Cardiac fibroblast (primary cell): ENCODE measurements at regions not wholly inside any gene's neighbourhood (a gene's known extent, or its start where the extent isn't known, plus 50 kb on each side); places are given as distances from the start of the nearest gene placed in this dataset.

Source experiments
- DNase-seq, 2 donors: peaks; one replicate each; pipeline versions ENCODE4 v3.0.0 to v3.0.0-alpha.2; 2010; ENCODE audit warnings: low read depth in 2 of 2
- H3K4me3 ChIP-seq, 2 donors: replicated peaks in 1 of 2; 1 replicate in 1 of 2; 2 replicates in 1 of 2; pipeline ENCODE4 v1.5.1; 2011; ENCODE audit warnings: low read depth in 2 of 2, low read length in 2 of 2, mild to moderate bottlenecking in 2 of 2, moderate library complexity in 1 of 2
- TF ChIP-seq, protein P1 (sequence below): IDR thresholded peaks from one replicate; pipeline ENCODE4 v1.5.1; 2011; ENCODE audit warnings: low read depth, mild to moderate bottlenecking, low read length, inconsistent platforms

DNA sequence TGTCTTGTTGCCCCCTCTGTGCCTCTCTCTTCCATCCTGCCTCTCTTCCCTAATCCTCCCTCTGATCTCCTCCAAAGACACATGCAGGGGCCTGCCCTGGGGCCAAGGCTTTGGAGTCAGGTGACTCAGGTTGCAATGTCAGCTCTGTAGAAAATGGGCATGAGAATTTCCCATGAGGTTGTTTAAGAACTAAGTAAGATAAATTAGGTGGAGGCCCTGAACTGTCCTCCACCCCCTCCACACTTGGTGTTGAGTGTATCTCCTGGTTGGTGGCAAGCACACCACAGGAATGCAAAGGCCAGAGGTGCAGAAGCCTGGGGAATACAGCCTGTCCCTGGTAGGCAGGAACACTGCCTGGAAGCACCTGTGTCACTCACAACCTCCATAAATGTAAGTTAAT lies 63.9 kb upstream of the GRIK3 start:
- H3K4me3 ChIP-seq = no peak overlapping the region
- TF ChIP-seq, protein P1, sequence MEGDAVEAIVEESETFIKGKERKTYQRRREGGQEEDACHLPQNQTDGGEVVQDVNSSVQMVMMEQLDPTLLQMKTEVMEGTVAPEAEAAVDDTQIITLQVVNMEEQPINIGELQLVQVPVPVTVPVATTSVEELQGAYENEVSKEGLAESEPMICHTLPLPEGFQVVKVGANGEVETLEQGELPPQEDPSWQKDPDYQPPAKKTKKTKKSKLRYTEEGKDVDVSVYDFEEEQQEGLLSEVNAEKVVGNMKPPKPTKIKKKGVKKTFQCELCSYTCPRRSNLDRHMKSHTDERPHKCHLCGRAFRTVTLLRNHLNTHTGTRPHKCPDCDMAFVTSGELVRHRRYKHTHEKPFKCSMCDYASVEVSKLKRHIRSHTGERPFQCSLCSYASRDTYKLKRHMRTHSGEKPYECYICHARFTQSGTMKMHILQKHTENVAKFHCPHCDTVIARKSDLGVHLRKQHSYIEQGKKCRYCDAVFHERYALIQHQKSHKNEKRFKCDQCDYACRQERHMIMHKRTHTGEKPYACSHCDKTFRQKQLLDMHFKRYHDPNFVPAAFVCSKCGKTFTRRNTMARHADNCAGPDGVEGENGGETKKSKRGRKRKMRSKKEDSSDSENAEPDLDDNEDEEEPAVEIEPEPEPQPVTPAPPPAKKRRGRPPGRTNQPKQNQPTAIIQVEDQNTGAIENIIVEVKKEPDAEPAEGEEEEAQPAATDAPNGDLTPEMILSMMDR = no peak
- DNase-seq = no peak

DNA sequence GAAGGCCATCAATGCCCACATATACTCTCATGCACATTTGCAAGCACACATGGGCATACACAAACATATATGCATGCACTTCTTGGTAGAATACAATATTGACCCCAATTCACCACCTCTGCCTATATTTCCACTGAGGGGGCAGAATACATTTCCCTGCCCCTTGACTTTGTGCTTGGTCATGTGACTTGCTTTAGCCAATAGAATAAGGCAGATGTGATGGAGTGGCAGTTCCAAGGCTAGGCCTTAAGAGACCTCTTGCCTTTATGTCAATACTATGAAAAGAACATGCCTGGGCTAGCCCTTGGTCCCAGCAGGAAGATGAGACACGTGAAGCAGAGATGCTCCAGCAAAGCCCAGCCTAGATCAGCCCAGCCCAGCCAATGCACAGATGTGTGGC lies 66.0 kb upstream of the GRIK3 start:
- no peak overlapping the region for H3K4me3 ChIP-seq
- TF ChIP-seq, protein P1 = no peak
- DNase-seq = no peak

DNA sequence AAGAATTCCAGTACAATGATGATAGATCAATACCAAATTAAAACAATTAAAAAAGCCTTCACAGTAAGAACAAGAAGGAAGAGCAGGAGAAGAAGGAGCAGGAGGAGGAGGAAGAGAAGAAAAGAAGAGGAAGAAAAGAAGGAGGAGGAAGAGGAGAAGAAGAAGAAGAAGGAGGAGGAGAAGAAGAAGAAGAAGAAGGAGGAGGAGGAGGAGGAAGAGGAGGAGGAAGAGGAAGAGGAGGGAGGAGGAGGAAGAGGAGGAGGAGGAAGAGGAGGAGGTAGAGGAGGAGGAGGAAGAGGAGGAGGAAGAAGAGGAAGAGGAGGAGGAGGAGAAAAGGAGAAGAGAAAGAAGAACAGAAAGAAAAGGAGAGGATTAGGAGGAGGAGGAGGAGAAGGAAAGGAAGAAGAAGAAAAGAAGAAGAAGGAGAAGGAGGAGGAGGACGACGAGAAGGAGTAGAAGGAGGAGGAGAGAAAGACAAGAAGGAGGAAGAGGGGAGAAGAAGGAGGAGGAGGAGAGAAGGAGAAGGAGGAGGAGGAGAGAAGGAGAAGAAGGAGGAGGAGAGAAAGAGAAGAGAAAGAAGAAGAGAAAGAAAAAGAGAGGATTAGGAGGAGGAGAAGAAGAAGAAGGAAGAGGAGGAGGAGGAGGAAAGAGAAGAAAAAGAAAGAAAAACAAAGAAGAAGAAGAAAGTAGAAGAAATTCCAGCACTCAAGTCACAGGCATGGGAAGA lies 68.5 kb upstream of the GRIK3 start:
- no peak overlapping the region for H3K4me3 ChIP-seq
- no peak for DNase-seq
- TF ChIP-seq, protein P1 = no peak

DNA sequence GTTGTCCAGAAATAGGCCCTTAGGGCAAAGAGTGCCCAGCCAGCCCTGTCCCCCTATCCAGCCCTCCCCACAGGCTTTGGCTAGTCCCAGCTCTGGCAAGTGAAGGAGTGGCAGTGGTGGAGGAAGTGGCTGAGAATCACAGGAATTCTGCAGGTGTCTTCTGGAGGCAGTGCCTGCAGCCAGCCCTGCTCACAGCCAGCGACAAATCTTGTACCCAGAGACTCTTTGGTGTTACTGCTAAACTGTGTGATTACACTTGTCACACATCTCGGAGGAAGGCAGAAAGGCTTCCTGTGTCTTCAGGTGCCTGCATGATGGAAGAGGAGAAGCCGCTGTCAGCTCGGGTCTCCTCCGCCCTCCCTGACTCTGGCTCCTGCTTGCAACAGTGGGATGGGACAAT lies 71.6 kb upstream of the GRIK3 start:
- TF ChIP-seq, protein P1 = no peak
- H3K4me3 ChIP-seq = no peak overlapping the region
- no peak for DNase-seq

DNA sequence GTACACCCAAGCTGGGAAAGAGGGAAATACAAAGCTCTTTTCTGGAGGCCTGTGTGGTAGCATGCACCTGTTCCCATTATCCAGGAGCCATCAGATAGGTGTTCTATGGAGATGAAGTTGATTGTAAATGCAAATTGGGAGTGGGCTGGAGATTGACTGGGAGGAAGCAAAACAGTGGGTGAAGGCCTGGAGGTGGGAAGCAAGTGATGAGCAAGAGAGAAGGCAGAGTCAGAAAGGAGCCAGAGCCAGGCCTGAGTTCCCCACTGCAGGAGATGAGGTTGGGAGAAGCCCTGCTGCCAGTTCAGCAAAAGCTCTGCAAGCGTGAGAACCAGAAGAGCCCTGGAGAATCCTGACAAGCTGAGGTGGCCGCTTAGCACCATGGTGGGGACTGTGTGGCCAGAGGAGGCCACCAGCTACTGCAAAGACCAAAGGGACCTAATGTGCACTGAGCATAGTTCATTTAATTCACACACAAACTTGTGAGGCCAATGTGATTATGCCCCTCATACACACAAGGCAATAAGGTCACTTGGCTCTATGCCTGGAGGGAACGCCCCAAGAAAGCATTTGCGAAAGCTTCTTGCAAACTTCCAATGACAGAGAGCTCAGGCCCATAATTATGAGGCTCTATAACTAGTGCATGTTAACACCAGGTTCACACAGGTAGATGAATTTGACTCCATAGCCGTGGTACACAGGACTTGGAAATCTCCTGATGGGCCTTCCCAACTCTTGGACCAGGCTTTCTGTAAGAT lies 73.0 kb upstream of the GRIK3 start:
- DNase-seq = no peak

DNA sequence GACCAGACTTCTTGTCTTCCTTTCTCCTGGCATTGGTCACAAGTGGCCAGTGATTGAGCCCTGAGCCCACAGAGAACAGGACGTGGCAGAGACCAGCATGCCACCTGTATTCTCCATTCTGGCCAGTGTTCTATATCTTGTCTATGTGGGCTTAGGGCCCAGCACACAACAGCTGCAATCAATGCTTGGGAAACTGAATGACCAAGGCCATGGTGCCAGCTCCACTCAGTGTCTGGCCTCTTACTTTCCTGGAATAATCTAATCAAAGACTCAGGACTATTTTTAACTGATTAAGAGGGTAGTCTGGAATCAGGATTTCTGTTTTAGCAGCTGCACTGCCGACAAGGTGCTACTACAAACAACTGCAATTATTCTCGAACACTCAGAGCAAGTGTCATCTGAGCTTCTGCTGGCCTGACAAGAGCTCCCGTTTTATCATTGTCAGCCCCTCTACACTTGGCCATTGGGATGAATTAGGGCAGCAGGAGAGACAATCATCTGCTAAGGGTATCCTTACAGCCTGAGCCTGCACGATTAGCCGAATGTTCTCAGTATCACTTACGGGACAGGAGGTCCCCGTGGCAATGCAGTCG lies 74.4 kb upstream of the GRIK3 start:
- TF ChIP-seq, protein P1 = no peak
- no peak overlapping the region for H3K4me3 ChIP-seq
- no peak for DNase-seq

More for the DNA sequence above, 73.0 kb upstream of the GRIK3 start:
- no peak overlapping the region for H3K4me3 ChIP-seq
- TF ChIP-seq, protein P1 = no peak
